Transverse colon (tissue), 4 donors: ENCODE measurements at regions not wholly inside any gene's neighbourhood (a gene's known extent, or its start where the extent isn't known, plus 50 kb on each side); places are given as distances from the start of the nearest gene placed in this dataset.

Experiments
- POLR2A ChIP-seq: fragments of 450-650 bp; IDR thresholded peaks from one replicate; pipeline ENCODE4 v1.6.1; 2016; ENCODE audit warnings: antibody characterized with exemption, mild to moderate bottlenecking, moderate library complexity
- POLR2AphosphoS5 ChIP-seq, 3 donors: sonication (generic); formaldehyde crosslinking; IDR thresholded peaks; one replicate each; pipeline ENCODE4 v1.6.1; 2016; ENCODE audit warnings: antibody characterized with exemption in 3 of 3
- TF ChIP-seq, protein P1 (sequence below), 5 experiments: fragments of 200-600 bp in 3 of 5; fragments of 450-650 bp in 2 of 5; sonication (generic) in 3 of 5; IDR thresholded peaks; 1 replicate in 2 of 5; 2 replicates in 3 of 5; pipeline ENCODE4 v1.5.1; 2016 to 2017; ENCODE audit warnings: antibody characterized with exemption in 5 of 5, inconsistent platforms in 3 of 5, mild to moderate bottlenecking in 2 of 5, moderate library complexity in 1 of 5

DNA sequence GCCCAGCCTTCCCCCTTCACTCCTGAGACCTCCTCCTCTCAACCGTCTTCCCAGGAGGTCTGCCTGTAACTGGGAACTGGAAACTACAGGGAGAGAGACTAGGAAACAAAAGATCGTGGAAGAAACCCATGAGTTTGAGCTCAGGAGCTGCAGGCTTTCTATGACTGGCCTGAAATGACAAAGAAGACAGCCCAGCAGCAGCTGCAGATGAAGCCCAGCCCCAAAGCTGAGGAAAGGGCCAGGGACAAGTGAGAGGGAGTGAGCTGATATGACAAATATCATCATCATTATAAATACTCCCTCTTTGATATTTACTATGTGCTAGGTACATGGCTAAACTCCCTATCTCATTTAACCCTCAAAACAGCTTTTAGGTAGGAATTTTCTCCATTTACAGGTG, 142.6 kb upstream of the CTTNBP2NL start:
- TF ChIP-seq, protein P1, sequence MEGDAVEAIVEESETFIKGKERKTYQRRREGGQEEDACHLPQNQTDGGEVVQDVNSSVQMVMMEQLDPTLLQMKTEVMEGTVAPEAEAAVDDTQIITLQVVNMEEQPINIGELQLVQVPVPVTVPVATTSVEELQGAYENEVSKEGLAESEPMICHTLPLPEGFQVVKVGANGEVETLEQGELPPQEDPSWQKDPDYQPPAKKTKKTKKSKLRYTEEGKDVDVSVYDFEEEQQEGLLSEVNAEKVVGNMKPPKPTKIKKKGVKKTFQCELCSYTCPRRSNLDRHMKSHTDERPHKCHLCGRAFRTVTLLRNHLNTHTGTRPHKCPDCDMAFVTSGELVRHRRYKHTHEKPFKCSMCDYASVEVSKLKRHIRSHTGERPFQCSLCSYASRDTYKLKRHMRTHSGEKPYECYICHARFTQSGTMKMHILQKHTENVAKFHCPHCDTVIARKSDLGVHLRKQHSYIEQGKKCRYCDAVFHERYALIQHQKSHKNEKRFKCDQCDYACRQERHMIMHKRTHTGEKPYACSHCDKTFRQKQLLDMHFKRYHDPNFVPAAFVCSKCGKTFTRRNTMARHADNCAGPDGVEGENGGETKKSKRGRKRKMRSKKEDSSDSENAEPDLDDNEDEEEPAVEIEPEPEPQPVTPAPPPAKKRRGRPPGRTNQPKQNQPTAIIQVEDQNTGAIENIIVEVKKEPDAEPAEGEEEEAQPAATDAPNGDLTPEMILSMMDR (IDR thresholded peaks at IDR 0.05): no peak
- TF ChIP-seq POLR2A: no peak
- TF ChIP-seq POLR2AphosphoS5 (IDR thresholded peaks at IDR 0.05): no peak
